ENCODE measurements at regions not wholly inside any gene's neighbourhood (a gene's known extent, or its start where the extent isn't known, plus 50 kb on each side); places are given as distances from the start of the nearest gene placed in this dataset.
A peak's percentile ranks its signal among the peaks of the same experiment; 100 is the strongest.
"Not testable (repeated sequence)": the region's sequence is repeated elsewhere in the genome, so short reads cannot be mapped to it uniquely, and the experiment has no call there.

- H3K4me3 ChIP-seq (ENCODE audit: low read depth, low read length): no peak overlapping the region
- DNase-seq (ENCODE audit: low read depth): no peak
These were observed 322.1 kb downstream of the CBLL2 start for GRCh38 chrX:22594766-22595165.

GRCh38 chrX:22603060-22603459 lies 330.3 kb downstream of the CBLL2 start:
- DNase-seq (ENCODE audit: low read depth): no peak
- H3K4me3 ChIP-seq (ENCODE audit: low read depth, low read length): no peak overlapping the region
- TF ChIP-seq CTCF (conservative IDR thresholded peaks at IDR 0.05; ENCODE audit: low read depth, low read length): no peak

More at GRCh38 chrX:22594766-22595165, 322.1 kb downstream of the CBLL2 start:
- TF ChIP-seq CTCF (conservative IDR thresholded peaks at IDR 0.05; ENCODE audit: low read depth, low read length): no peak

- H3K4me3 ChIP-seq (ENCODE audit: low read depth, low read length); DNase-seq (ENCODE audit: low read depth): not testable (repeated sequence)
These were observed 336.7 kb downstream of the CBLL2 start for GRCh38 chrX:22609452-22609851.

- no peak for DNase-seq (ENCODE audit: low read depth)
- H3K4me3 ChIP-seq (ENCODE audit: low read depth, low read length): no peak overlapping the region
- TF ChIP-seq CTCF (conservative IDR thresholded peaks at IDR 0.05; ENCODE audit: low read depth, low read length): no peak
These were observed 344.2 kb downstream of the CBLL2 start for GRCh38 chrX:22616867-22617266.

GRCh38 chrX:22627576-22627975 lies 354.9 kb downstream of the CBLL2 start:
- no peak for TF ChIP-seq CTCF (conservative IDR thresholded peaks at IDR 0.05; ENCODE audit: low read depth, low read length)
- no peak for DNase-seq (ENCODE audit: low read depth)
- H3K4me3 ChIP-seq (ENCODE audit: low read depth, low read length): no peak overlapping the region

GRCh38 chrX:22628275-22628674 lies 355.6 kb downstream of the CBLL2 start:
- no peak for TF ChIP-seq CTCF (conservative IDR thresholded peaks at IDR 0.05; ENCODE audit: low read depth, low read length)
- no peak for DNase-seq (ENCODE audit: low read depth)

GRCh38 chrX:22629105-22629725 lies 356.5 kb downstream of the CBLL2 start:
- peak; percentile 65 for DNase-seq (ENCODE audit: low read depth)
- H3K4me3 ChIP-seq (ENCODE audit: low read depth, low read length): no peak overlapping the region
- no peak for TF ChIP-seq CTCF (conservative IDR thresholded peaks at IDR 0.05; ENCODE audit: low read depth, low read length)

More at GRCh38 chrX:22628275-22628674, 355.6 kb downstream of the CBLL2 start:
- H3K4me3 ChIP-seq (ENCODE audit: low read depth, low read length): no peak overlapping the region
